ENCODE measurements at regions not wholly inside any gene's neighbourhood (a gene's known extent, or its start where the extent isn't known, plus 50 kb on each side); places are given as distances from the start of the nearest gene placed in this dataset.
"Not testable (repeated sequence)": the region's sequence is repeated elsewhere in the genome, so short reads cannot be mapped to it uniquely, and the experiment has no call there.

DNA sequence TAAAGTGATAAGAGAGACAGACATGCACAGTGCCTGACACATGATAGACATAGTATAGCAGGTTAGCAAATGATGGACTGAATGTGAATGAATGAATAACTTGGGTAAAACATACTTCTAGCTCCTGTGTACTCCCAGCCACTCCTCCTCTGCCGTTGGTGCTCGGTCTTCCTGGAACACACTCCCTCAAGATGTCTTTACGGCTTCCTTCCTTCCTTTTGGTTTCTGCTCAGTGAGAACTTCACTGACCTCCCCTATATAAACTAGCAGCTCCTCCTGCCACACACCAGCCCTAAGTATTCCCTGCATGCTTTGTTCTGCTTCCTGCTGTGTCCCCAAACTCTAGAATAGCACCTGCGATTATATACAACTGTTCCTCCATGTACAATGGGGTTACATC is 50.2 kb downstream of the RAD54L2 start:
- peaks cover 28% of the 10 kb centered on the region for H3K36me3 Mint-ChIP-seq
- H3K27me3 Mint-ChIP-seq (ENCODE audit: low read depth) = no peaks in the 10 kb centered on the region
- no peaks in the 10 kb centered on the region for H3K4me1 Mint-ChIP-seq
- TF ChIP-seq, protein P1, sequence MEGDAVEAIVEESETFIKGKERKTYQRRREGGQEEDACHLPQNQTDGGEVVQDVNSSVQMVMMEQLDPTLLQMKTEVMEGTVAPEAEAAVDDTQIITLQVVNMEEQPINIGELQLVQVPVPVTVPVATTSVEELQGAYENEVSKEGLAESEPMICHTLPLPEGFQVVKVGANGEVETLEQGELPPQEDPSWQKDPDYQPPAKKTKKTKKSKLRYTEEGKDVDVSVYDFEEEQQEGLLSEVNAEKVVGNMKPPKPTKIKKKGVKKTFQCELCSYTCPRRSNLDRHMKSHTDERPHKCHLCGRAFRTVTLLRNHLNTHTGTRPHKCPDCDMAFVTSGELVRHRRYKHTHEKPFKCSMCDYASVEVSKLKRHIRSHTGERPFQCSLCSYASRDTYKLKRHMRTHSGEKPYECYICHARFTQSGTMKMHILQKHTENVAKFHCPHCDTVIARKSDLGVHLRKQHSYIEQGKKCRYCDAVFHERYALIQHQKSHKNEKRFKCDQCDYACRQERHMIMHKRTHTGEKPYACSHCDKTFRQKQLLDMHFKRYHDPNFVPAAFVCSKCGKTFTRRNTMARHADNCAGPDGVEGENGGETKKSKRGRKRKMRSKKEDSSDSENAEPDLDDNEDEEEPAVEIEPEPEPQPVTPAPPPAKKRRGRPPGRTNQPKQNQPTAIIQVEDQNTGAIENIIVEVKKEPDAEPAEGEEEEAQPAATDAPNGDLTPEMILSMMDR (IDR thresholded peaks at IDR 0.05; ENCODE audit: unreplicated experiment) = no peak
- no peak overlapping the region for H3K4me3 Mint-ChIP-seq
- peaks cover 4% of the 10 kb centered on the region for H3K9me3 Mint-ChIP-seq
- H3K27ac Mint-ChIP-seq = no peak overlapping the region
- DNase-seq (ENCODE audit: low spot score in 2 of 2, unreplicated experiment in 2 of 2) = no peak

DNA sequence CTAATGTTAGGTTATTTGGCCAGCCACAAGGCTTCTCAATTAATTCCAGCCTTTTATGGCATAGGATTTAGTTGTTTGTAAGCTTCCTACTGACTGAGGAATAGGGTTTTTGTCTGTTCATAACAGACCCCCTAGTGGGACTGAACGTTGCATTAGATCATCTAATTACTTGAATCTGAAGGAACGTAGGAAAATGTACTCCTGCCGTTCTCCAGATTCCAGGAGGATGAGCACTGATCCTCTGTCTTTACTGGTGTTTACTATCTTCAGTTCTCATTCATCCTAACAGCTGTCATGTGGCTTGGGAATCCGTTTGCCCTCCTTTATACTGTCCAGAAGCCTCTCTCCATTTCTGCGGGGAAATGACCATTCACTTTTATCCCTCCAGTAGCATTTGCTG is 52.7 kb downstream of the RAD54L2 start:
- peaks cover 4% of the 10 kb centered on the region for H3K9me3 Mint-ChIP-seq
- DNase-seq (ENCODE audit: low spot score in 2 of 2, unreplicated experiment in 2 of 2) = no peak
- TF ChIP-seq, protein P1 (IDR thresholded peaks at IDR 0.05; ENCODE audit: unreplicated experiment) = no peak
- no peak overlapping the region for H3K27ac Mint-ChIP-seq
- H3K4me1 Mint-ChIP-seq = no peaks in the 10 kb centered on the region
- peaks cover 38% of the 10 kb centered on the region for H3K36me3 Mint-ChIP-seq
- no peak overlapping the region for H3K4me3 Mint-ChIP-seq
- no peaks in the 10 kb centered on the region for H3K27me3 Mint-ChIP-seq (ENCODE audit: low read depth)

DNA sequence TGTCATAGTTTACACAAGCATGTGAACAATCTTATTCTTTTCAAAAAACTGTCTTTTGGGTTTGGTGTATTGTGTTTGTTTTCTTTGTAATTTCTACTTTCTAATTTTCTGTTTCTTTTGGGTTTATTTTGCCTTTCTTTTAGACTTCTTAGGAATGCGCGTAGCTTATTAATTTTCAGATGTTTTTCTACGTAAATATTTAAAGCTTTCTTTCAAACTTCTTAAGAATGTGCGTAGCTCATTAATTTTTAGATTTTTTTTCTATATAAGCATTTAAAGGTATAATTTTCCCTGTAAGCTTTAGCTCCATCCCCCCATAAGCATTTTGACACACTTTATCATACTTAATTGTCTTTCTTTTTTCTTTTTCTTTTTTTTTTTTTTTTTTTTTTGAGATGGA is 55.2 kb downstream of the RAD54L2 start:
- Mint-ChIP-seq H3K4me3 (no peak overlapping the region), H3K36me3 (peaks cover 34% of the 10 kb centered on the region), H3K27me3 (ENCODE audit: low read depth) (no peaks in the 10 kb centered on the region), H3K4me1 (no peaks in the 10 kb centered on the region), H3K27ac (no peak overlapping the region), H3K9me3 (no peaks in the 10 kb centered on the region)
- TF ChIP-seq, protein P1 (IDR thresholded peaks at IDR 0.05; ENCODE audit: unreplicated experiment) = no peak
- no peak for DNase-seq (ENCODE audit: low spot score in 2 of 2, unreplicated experiment in 2 of 2)

DNA sequence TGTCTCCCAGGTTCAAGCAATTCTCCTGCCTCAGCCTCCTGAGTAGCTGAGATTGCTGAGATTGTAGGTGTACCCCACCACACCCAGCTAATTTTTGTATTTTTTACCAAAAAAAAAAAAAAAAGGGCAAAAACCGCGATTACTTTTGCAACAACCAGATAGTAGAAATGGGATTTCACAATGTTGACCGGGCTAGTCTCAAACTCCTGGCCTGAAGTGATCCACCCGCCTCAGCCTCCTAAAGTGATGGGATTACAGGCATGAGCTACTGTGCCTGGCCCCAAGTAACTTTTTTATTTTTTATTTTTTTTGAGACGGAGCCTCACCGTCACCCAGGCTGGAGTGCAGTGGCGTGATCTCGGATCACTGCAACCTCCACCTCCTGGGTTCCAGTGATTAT is 61.1 kb downstream of the RAD54L2 start:
- H3K4me1 Mint-ChIP-seq; H3K27ac Mint-ChIP-seq; H3K9me3 Mint-ChIP-seq; DNase-seq (ENCODE audit: low spot score in 2 of 2, unreplicated experiment in 2 of 2); H3K27me3 Mint-ChIP-seq (ENCODE audit: low read depth); H3K4me3 Mint-ChIP-seq: not testable (repeated sequence)
- peaks cover 17% of the 10 kb centered on the region for H3K36me3 Mint-ChIP-seq

DNA sequence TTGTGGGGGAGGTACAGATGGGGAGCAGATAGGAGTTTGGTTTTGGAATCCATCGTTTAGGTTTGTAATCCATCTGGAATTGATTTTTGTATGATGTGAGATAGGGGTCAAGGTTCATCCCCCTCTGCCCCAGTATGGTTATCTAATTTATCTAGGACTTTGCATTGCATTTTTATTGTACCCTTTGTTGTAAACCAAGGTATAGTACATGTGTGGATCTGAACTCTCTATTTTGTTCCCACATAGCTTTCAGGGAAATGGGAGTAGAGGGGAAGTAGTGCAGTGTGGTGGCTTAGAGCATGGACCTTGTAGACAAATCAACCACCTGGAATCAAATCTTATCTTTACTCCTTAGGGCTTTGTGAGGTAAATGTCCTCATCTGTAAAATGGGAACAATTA is 65.7 kb downstream of the RAD54L2 start:
- Mint-ChIP-seq H3K4me1 (no peaks in the 10 kb centered on the region), H3K27ac (no peak overlapping the region), H3K9me3 (no peaks in the 10 kb centered on the region), H3K27me3 (ENCODE audit: low read depth) (no peaks in the 10 kb centered on the region), H3K4me3 (no peak overlapping the region), H3K36me3 (peaks cover 23% of the 10 kb centered on the region)
- no peak for DNase-seq (ENCODE audit: low spot score in 2 of 2, unreplicated experiment in 2 of 2)
- TF ChIP-seq, protein P1 (IDR thresholded peaks at IDR 0.05; ENCODE audit: unreplicated experiment) = no peak

DNA sequence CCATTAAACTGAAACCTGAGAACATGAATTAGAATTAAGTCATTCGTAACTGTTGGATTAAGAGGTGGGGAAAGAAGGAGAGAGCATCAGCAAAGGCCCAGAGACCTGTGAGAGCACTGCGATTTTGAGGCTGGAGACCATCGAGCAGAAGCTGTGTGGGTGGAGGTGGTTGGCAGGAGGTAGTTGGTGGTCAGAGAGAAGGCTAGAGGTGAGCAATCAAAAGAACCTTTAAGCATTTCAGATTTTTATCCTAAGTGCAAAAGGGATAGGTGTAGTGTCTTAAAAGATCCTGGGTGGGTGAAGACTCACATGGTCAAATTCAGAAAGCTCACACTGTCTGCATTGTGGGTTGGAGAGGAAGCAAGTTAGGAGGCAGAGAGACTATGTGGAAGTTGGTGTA is 65.1 kb upstream of the TEX264 start:
- Mint-ChIP-seq H3K9me3 (no peaks in the 10 kb centered on the region), H3K4me3 (no peak overlapping the region), H3K4me1 (no peaks in the 10 kb centered on the region), H3K27ac (no peak overlapping the region), H3K36me3 (peaks cover 26% of the 10 kb centered on the region), H3K27me3 (ENCODE audit: low read depth) (no peaks in the 10 kb centered on the region)
- no peak for DNase-seq (ENCODE audit: low spot score in 2 of 2, unreplicated experiment in 2 of 2)
- TF ChIP-seq, protein P1 (IDR thresholded peaks at IDR 0.05; ENCODE audit: unreplicated experiment) = no peak

DNA sequence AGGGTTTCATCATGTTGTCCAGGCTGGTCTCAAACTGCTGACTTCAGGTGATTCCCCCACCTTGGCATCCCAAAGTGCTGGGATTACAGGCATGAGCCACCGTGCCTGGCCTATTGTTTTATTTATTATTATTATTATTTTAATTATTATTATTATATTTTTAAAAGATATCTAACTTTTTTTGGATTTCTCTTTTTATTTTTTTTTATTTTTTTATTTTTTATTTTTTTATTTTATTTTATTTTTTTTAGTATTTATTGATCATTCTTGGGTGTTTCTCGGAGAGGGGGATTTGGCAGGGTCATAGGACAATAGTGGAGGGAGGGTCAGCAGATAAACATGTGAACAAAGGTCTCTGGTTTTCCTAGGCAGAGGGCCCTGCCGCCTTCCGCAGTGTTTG is 64.2 kb upstream of the TEX264 start:
- DNase-seq (ENCODE audit: low spot score in 2 of 2, unreplicated experiment in 2 of 2); H3K9me3 Mint-ChIP-seq; H3K4me3 Mint-ChIP-seq; H3K27ac Mint-ChIP-seq; H3K4me1 Mint-ChIP-seq; H3K27me3 Mint-ChIP-seq (ENCODE audit: low read depth): not testable (repeated sequence)
- peaks cover 26% of the 10 kb centered on the region for H3K36me3 Mint-ChIP-seq

DNA sequence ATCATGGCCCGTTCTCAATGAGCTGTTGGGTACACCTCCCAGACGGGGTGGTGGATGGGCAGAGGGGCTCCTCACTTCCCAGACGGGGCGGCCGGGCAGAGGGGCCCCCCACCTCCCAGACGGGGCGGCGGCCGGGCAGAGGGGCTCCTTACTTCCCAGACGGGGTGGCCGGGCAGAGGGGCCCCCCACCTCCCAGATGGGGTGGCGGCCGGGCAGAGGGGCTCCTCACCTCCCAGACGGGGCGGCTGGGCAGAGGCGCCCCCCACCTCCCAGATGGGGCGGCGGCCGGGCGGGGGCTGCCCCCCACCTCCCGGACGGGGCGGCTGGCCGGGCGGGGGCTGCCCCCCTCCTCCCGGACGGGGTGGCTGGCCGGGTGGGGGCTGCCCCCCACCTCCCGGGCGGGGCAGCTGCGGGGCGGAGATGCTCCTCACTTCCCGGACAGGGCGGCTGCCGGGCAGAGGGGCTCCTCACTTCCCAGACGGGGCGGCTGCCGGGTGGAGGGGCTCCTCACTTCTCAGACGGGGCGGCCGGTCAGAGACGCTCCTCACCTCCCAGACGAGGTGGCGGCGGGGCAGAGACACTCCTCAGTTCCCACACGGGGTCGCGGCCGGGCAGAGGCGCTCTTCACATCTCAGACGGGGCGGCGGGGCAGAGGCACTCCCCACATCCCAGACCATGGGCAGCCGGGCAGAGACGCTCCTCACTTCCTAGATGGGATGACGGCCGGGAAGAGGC is 63.3 kb upstream of the TEX264 start:
- H3K4me1 Mint-ChIP-seq; H3K9me3 Mint-ChIP-seq; H3K27ac Mint-ChIP-seq; H3K27me3 Mint-ChIP-seq (ENCODE audit: low read depth); DNase-seq (ENCODE audit: low spot score in 2 of 2, unreplicated experiment in 2 of 2); H3K4me3 Mint-ChIP-seq: not testable (repeated sequence)
- H3K36me3 Mint-ChIP-seq = peaks cover 26% of the 10 kb centered on the region
